CD4-positive, CD25-positive, alpha-beta regulatory T cell (primary cell): ENCODE measurements at regions not wholly inside any gene's neighbourhood (a gene's known extent, or its start where the extent isn't known, plus 50 kb on each side); places are given as distances from the start of the nearest gene placed in this dataset.

ENCODE experiments used
- ATAC-seq, 2 donors: fragments of 150-1000 bp; cut with Tn5 transposase; one replicate each; pipeline ENCODE4 v1.10.0; 2021; ENCODE audit warnings: low read depth in 2 of 2, moderate number of reproducible peaks in 2 of 2, moderate library complexity in 1 of 2
- DNase-seq, 3 donors: peaks; one replicate each; pipeline versions ENCODE4 v3.0.0 to v3.0.0-alpha.2; 2012 to 2022; ENCODE audit warnings: mixed read lengths in 1 of 3
- H3K27ac ChIP-seq: one replicate; pipeline ENCODE4 v1.7.0; 2013; ENCODE audit warnings: mild to moderate bottlenecking, low read length; ENCODE audit not compliant: insufficient read depth, poor library complexity, severe bottlenecking
- H3K27me3 ChIP-seq: one replicate; pipeline ENCODE4 v1.7.0; 2013; ENCODE audit warnings: low read length; ENCODE audit not compliant: control insufficient read depth, insufficient read depth
- H3K36me3 ChIP-seq: one replicate; pipeline ENCODE4 v1.7.0; 2013; ENCODE audit warnings: mild to moderate bottlenecking, low read length, moderate library complexity; ENCODE audit not compliant: control insufficient read depth, insufficient read depth
- H3K4me1 ChIP-seq: 2 replicates; pipeline ENCODE4 v1.7.0; 2013; ENCODE audit warnings: mild to moderate bottlenecking, low read length; ENCODE audit not compliant: insufficient read depth, control insufficient read depth, poor library complexity, severe bottlenecking
- H3K4me3 ChIP-seq: one replicate; pipeline ENCODE4 v1.7.0; 2013; ENCODE audit warnings: low read depth, mild to moderate bottlenecking, low read length, moderate library complexity
- H3K9me3 ChIP-seq, 2 experiments: 1 replicate in 1 of 2; 2 replicates in 1 of 2; pipeline ENCODE4 v1.7.0; 2013; ENCODE audit warnings: low read length in 2 of 2, mild to moderate bottlenecking in 1 of 2, moderate library complexity in 1 of 2; ENCODE audit not compliant: control insufficient read depth in 2 of 2
- H3K27ac Mint-ChIP-seq, 3 donors: one replicate each; pipeline ENCODE4 v1.8.0; 2020 to 2022; ENCODE audit warnings: mild to moderate bottlenecking in 3 of 3, mixed read lengths in 3 of 3, moderate library complexity in 2 of 3
- H3K27me3 Mint-ChIP-seq: one replicate; pipeline ENCODE4 v1.8.0; 2022; ENCODE audit warnings: mild to moderate bottlenecking, mixed read lengths
- H3K36me3 Mint-ChIP-seq: one replicate; pipeline ENCODE4 v1.8.0; 2020; ENCODE audit warnings: mixed read lengths
- H3K4me1 Mint-ChIP-seq, 4 donors: one replicate each; pipeline ENCODE4 v1.8.0; 2020 to 2022; ENCODE audit warnings: mixed read lengths in 4 of 4, mild to moderate bottlenecking in 1 of 4
- H3K4me3 Mint-ChIP-seq, 4 donors: one replicate each; pipeline ENCODE4 v1.8.0; 2020 to 2022; ENCODE audit warnings: mild to moderate bottlenecking in 4 of 4, mixed read lengths in 4 of 4, moderate library complexity in 3 of 4
- H3K9me3 Mint-ChIP-seq, 7 donors: one replicate each; pipeline ENCODE4 v1.8.0; 2020 to 2022; ENCODE audit warnings: mixed read lengths in 7 of 7, mild to moderate bottlenecking in 3 of 7, moderate library complexity in 2 of 7

- Mint-ChIP-seq H3K36me3 (no peaks in the 10 kb centered on the region), H3K4me1 (peaks cover 0 to 14% (median 9%) of the 10 kb centered on the region in 4 donors), H3K27ac (no peak overlapping the region), H3K9me3 (no peaks in the 10 kb centered on the region), H3K27me3 (no peaks in the 10 kb centered on the region), H3K4me3 (no peak overlapping the region)
- ATAC-seq (no peak), DNase-seq (no peak)
- H3K27ac ChIP-seq = no peak overlapping the region
- H3K9me3 ChIP-seq = no peaks in the 10 kb centered on the region
- no peaks in the 10 kb centered on the region for H3K36me3 ChIP-seq
- H3K4me3 ChIP-seq = no peak overlapping the region
- H3K4me1 ChIP-seq = peaks cover 8% of the 10 kb centered on the region
- no peaks in the 10 kb centered on the region for H3K27me3 ChIP-seq
Observed at GRCh38 chr7:140238778-140239652, 62.2 kb upstream of the KDM7A start.

GRCh38 chr7:140237390-140237789, 60.6 kb upstream of the KDM7A start:
- DNase-seq (no peak), ATAC-seq (no peak)
- Histone ChIP-seq H3K27ac (no peak overlapping the region), H3K9me3 (no peaks in the 10 kb centered on the region), H3K27me3 (no peaks in the 10 kb centered on the region), H3K4me3 (no peak overlapping the region), H3K36me3 (no peaks in the 10 kb centered on the region), H3K4me1 (peaks cover 4% of the 10 kb centered on the region)
- Mint-ChIP-seq H3K27me3 (no peaks in the 10 kb centered on the region), H3K9me3 (no peaks in the 10 kb centered on the region), H3K36me3 (no peaks in the 10 kb centered on the region), H3K4me1 (peaks cover 0 to 8% (median 6%) of the 10 kb centered on the region in 4 donors), H3K4me3 (no peak overlapping the region), H3K27ac (no peak overlapping the region)

GRCh38 chr7:140236626-140237025, 59.8 kb upstream of the KDM7A start:
- no peak for DNase-seq
- ATAC-seq = no peak
- Mint-ChIP-seq H3K27ac (no peak overlapping the region), H3K27me3 (no peaks in the 10 kb centered on the region), H3K4me1 (peaks cover 4 to 7% (median 6%) of the 10 kb centered on the region in 4 donors), H3K36me3 (no peaks in the 10 kb centered on the region), H3K9me3 (no peaks in the 10 kb centered on the region), H3K4me3 (no peak overlapping the region)
- Histone ChIP-seq H3K4me3 (no peak overlapping the region), H3K27ac (no peak overlapping the region), H3K4me1 (peaks cover 6% of the 10 kb centered on the region), H3K36me3 (no peaks in the 10 kb centered on the region), H3K9me3 (no peaks in the 10 kb centered on the region), H3K27me3 (no peaks in the 10 kb centered on the region)

- no peak overlapping the region for H3K27ac ChIP-seq
- Mint-ChIP-seq H3K36me3 (no peaks in the 10 kb centered on the region), H3K9me3 (no peaks in the 10 kb centered on the region), H3K4me3 (peak overlapping the region in 1 of 4 donors; percentile 61), H3K4me1 (peaks cover 6 to 18% (median 12%) of the 10 kb centered on the region in 4 donors), H3K27me3 (no peaks in the 10 kb centered on the region), H3K27ac (peak overlapping the region in 1 of 3 donors; percentile 80)
- H3K27me3 ChIP-seq = no peaks in the 10 kb centered on the region
- DNase-seq (no peak), ATAC-seq (no peak)
- no peak overlapping the region for H3K4me3 ChIP-seq
- no peaks in the 10 kb centered on the region for H3K36me3 ChIP-seq
- no peaks in the 10 kb centered on the region for H3K9me3 ChIP-seq
- H3K4me1 ChIP-seq = peaks cover 16% of the 10 kb centered on the region
Observed at GRCh38 chr7:140235114-140235513, 58.3 kb upstream of the KDM7A start.

- Mint-ChIP-seq H3K36me3 (no peaks in the 10 kb centered on the region), H3K27me3 (peaks cover 6% of the 10 kb centered on the region), H3K27ac (peak overlapping the region; percentile 38 to 100 (median 48)), H3K9me3 (peaks cover 0 to 1% (median 0%) of the 10 kb centered on the region in 7 donors), H3K4me1 (peaks cover 9 to 33% (median 20%) of the 10 kb centered on the region in 4 donors), H3K4me3 (peak overlapping the region; percentile 23 to 68 (median 44))
- Histone ChIP-seq H3K4me3 (no peak overlapping the region), H3K27me3 (no peaks in the 10 kb centered on the region), H3K36me3 (no peaks in the 10 kb centered on the region), H3K4me1 (peaks cover 24% of the 10 kb centered on the region), H3K9me3 (no peaks in the 10 kb centered on the region), H3K27ac (no peak overlapping the region)
- DNase-seq = no peak
- ATAC-seq = no peak
Observed at GRCh38 chr7:140232957-140233917, 56.5 kb upstream of the KDM7A start.

- no peak for ATAC-seq
- Histone ChIP-seq H3K4me1 (peaks cover 24% of the 10 kb centered on the region), H3K4me3 (peak overlapping the region; percentile 74), H3K9me3 (no peaks in the 10 kb centered on the region), H3K36me3 (no peaks in the 10 kb centered on the region), H3K27ac (peak overlapping the region; percentile 96), H3K27me3 (no peaks in the 10 kb centered on the region)
- Mint-ChIP-seq H3K27ac (peak overlapping the region; percentile 96 to 100 (median 98)), H3K9me3 (peaks cover 0 to 1% (median 0%) of the 10 kb centered on the region in 7 donors), H3K27me3 (peaks cover 6% of the 10 kb centered on the region), H3K4me3 (peak overlapping the region; percentile 85 to 99 (median 96)), H3K36me3 (no peaks in the 10 kb centered on the region), H3K4me1 (peaks cover 14 to 38% (median 24%) of the 10 kb centered on the region in 4 donors)
- DNase-seq = peak in 2 of 3 donors; percentile 36 to 77
Observed at GRCh38 chr7:140231771-140232491, 55.1 kb upstream of the KDM7A start.
